ENCODE measurements at regions not wholly inside any gene's neighbourhood (a gene's known extent, or its start where the extent isn't known, plus 50 kb on each side); places are given as distances from the start of the nearest gene placed in this dataset.

GRCh38 chr22:34334893-34335292, 414.6 kb upstream of the LARGE1 start:
- no peak for TF ChIP-seq CTCF (IDR thresholded peaks at IDR 0.05)
- TF ChIP-seq POLR2AphosphoS5 (IDR thresholded peaks at IDR 0.05), result no peak
